Glutamatergic neuron (in vitro differentiated cells): ENCODE measurements at regions not wholly inside any gene's neighbourhood (a gene's known extent, or its start where the extent isn't known, plus 50 kb on each side); places are given as distances from the start of the nearest gene placed in this dataset.

Source experiments
- DNase-seq: peaks from one replicate; pipeline ENCODE4 v3.0.0; 2022
- H3K27ac Mint-ChIP-seq: one replicate; pipeline ENCODE4 v1.8.0; 2020; ENCODE audit warnings: mild to moderate bottlenecking, mixed read lengths, inconsistent platforms; ENCODE audit not compliant: unreplicated experiment
- H3K27me3 Mint-ChIP-seq: one replicate; pipeline ENCODE4 v1.8.0; 2020; ENCODE audit warnings: mild to moderate bottlenecking, moderate library complexity, mixed read lengths, inconsistent platforms; ENCODE audit not compliant: unreplicated experiment
- H3K36me3 Mint-ChIP-seq: one replicate; pipeline ENCODE4 v1.8.0; 2020; ENCODE audit warnings: mild to moderate bottlenecking, mixed read lengths, inconsistent platforms; ENCODE audit not compliant: unreplicated experiment
- H3K4me1 Mint-ChIP-seq: one replicate; pipeline ENCODE4 v1.8.0; 2020; ENCODE audit warnings: mild to moderate bottlenecking, low read depth, mixed read lengths, inconsistent platforms; ENCODE audit not compliant: unreplicated experiment
- H3K4me3 Mint-ChIP-seq: one replicate; pipeline ENCODE4 v1.8.0; 2020; ENCODE audit warnings: mild to moderate bottlenecking, mixed read lengths, inconsistent platforms; ENCODE audit not compliant: unreplicated experiment
- H3K9me3 Mint-ChIP-seq: one replicate; pipeline ENCODE4 v1.8.0; 2020; ENCODE audit warnings: mild to moderate bottlenecking, moderate library complexity, mixed read lengths, inconsistent platforms; ENCODE audit not compliant: unreplicated experiment
- CTCF ChIP-seq: fragments of 200-600 bp; sonication (generic); IDR thresholded peaks from one replicate; pipeline ENCODE4 v1.5.0; 2021; ENCODE audit not compliant: partially characterized antibody, unreplicated experiment

DNA sequence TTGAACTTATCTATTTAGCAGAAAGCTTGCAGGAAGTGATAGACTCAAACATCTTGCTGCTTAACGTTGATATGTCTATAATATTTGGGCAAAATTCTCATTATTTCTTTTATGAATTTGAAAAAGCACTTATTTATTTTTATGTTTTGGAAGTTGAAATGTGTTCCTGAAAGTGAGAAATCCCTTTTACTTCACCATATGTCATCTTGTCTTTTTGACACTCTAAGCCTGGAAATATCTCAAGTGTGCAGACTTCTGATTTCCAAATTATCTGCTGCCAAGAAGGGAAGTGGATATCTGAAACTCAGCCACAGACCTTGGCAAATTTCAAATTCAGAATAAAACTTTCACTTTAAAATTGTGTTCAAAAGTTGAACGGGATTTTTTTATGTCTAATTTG, 368.7 kb upstream of the MANEA start:
- no peak for TF ChIP-seq CTCF
- no peaks in the 10 kb centered on the region for H3K27me3 Mint-ChIP-seq
- no peak for DNase-seq
- no peaks in the 10 kb centered on the region for H3K9me3 Mint-ChIP-seq
- no peak overlapping the region for H3K4me3 Mint-ChIP-seq
- peaks cover 6% of the 10 kb centered on the region for H3K4me1 Mint-ChIP-seq
- no peak overlapping the region for H3K27ac Mint-ChIP-seq
- H3K36me3 Mint-ChIP-seq: no peaks in the 10 kb centered on the region

GRCh38 chr6:95209074-95209473, 368.3 kb upstream of the MANEA start:
- no peak overlapping the region for H3K27ac Mint-ChIP-seq
- no peak overlapping the region for H3K4me3 Mint-ChIP-seq
- H3K27me3 Mint-ChIP-seq: no peaks in the 10 kb centered on the region
- TF ChIP-seq CTCF: no peak
- H3K36me3 Mint-ChIP-seq: no peaks in the 10 kb centered on the region
- no peaks in the 10 kb centered on the region for H3K9me3 Mint-ChIP-seq
- no peak for DNase-seq
- peaks cover 6% of the 10 kb centered on the region for H3K4me1 Mint-ChIP-seq

DNA sequence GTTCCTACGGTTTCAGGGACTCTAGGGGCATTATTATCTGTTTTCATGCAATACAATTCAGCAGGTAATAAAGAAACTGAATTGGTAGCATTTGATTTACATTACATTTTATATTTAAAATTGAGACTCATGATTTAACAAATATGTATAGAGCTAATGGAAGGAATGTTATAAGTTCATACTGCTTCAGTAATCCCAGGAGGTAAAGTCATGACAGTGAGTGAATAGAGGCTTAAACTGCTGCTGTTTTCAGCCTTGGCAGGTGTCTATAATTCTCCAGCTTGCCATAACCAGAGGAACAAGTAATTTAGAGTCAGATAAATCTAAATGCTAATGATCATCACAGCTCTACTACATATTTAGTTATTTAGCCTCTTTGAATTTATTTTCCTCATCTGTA, 360.8 kb upstream of the MANEA start:
- Mint-ChIP-seq H3K36me3 (no peaks in the 10 kb centered on the region), H3K4me1 (no peaks in the 10 kb centered on the region), H3K4me3 (no peak overlapping the region), H3K9me3 (no peaks in the 10 kb centered on the region), H3K27me3 (no peaks in the 10 kb centered on the region), H3K27ac (no peak overlapping the region)
- no peak for DNase-seq
- TF ChIP-seq CTCF: no peak

- no peak for TF ChIP-seq CTCF
- no peak for DNase-seq
- peaks cover 19% of the 10 kb centered on the region for H3K4me1 Mint-ChIP-seq
- H3K4me3 Mint-ChIP-seq: no peak overlapping the region
- no peaks in the 10 kb centered on the region for H3K36me3 Mint-ChIP-seq
- H3K9me3 Mint-ChIP-seq: no peaks in the 10 kb centered on the region
- no peaks in the 10 kb centered on the region for H3K27me3 Mint-ChIP-seq
- no peak overlapping the region for H3K27ac Mint-ChIP-seq
Measured at GRCh38 chr6:95227351-95227750, 350.0 kb upstream of the MANEA start.

- peaks cover 25% of the 10 kb centered on the region for H3K4me1 Mint-ChIP-seq
- no peak for DNase-seq
- no peaks in the 10 kb centered on the region for H3K9me3 Mint-ChIP-seq
- H3K27ac Mint-ChIP-seq: no peak overlapping the region
- no peak for TF ChIP-seq CTCF
- no peaks in the 10 kb centered on the region for H3K27me3 Mint-ChIP-seq
- H3K4me3 Mint-ChIP-seq: no peak overlapping the region
- no peaks in the 10 kb centered on the region for H3K36me3 Mint-ChIP-seq
Measured at GRCh38 chr6:95228636-95229035, 348.7 kb upstream of the MANEA start.
